T-helper 1 cell (primary cell): ENCODE measurements at regions not wholly inside any gene's neighbourhood (a gene's known extent, or its start where the extent isn't known, plus 50 kb on each side); places are given as distances from the start of the nearest gene placed in this dataset.
A peak's percentile ranks its signal among the peaks of the same experiment; 100 is the strongest.
"Not testable (repeated sequence)": the region's sequence is repeated elsewhere in the genome, so short reads cannot be mapped to it uniquely, and the experiment has no call there.

ENCODE experiments used
- DNase-seq, 5 donors: peaks; one replicate each; pipeline ENCODE4 v3.0.0-alpha.2; 2012 to 2020

DNA sequence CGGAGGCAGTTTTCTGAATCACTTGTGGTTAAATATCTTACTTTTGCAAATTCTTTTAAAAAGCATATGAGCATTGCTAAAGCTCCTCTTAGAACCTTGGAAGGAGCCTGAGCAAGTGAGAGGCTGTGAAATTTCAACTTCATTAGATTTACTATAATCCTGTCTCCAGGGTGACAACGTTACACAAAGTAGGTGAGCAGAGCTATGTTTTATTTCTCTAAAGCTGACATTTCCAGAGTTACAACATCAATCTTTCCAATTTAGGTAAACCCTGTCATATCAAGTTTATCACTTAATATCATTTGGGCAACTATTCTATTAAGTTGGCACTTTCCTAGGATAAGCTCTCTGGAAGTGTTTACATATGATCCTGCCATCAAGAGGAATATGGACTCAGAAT, 544.9 kb upstream of the CBLB start:
- DNase-seq: no peak

DNA sequence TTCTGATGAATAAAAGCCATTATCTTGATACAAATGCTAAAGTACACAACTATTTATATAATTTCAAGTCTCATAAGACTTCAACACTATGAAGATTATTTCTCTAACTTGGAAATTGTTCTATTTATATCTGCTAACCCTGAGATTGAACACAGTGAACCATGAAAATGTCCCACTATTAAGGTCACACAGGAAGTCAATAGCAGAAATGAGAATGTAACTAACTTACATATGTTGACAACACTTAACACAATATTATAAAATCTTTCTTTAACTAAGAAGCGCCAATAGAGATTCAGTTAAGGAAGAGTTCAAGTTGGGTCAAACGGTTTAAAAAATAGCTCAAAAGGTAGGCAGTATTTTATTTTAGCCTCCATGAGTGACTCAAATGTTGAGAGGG, 551.8 kb upstream of the CBLB start:
- DNase-seq: no peak

DNA sequence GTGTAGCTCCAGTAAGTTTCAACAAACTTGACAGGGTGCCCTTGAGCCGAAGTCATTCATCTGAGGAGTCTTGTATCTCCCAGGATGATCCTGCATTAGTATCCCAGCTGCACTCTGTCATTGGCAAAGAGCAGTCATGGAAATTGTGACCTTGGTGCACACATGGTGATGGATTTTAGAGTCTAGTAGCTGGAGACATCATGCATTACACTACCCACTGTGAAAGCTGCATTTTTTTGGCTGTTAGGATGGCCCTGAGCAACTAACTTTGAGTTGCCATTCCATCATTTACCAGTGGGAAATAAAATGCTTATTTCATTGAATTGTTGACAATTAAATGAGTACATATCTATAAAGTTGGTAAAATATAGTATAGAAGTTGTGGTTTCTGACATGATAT, 552.6 kb upstream of the CBLB start:
- no peak for DNase-seq

DNA sequence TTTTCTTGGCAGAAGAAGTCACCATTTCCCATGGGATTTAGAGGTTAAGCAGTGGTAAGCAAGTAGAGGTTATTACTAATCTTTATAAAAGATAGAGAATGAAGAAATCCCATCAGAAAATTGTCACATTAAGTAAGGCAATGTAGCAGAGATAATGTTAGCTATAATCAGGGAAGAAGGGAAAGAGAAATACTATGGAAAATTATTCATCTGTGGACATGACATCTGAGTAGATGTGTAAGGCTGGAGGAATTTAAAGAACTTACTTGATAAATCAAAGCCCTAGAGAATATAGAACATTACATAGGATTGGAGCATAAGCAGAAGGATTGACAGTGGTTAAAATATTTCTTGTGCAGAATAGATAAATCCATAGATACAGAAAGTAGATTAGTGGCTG, 553.1 kb upstream of the CBLB start:
- no peak for DNase-seq

DNA sequence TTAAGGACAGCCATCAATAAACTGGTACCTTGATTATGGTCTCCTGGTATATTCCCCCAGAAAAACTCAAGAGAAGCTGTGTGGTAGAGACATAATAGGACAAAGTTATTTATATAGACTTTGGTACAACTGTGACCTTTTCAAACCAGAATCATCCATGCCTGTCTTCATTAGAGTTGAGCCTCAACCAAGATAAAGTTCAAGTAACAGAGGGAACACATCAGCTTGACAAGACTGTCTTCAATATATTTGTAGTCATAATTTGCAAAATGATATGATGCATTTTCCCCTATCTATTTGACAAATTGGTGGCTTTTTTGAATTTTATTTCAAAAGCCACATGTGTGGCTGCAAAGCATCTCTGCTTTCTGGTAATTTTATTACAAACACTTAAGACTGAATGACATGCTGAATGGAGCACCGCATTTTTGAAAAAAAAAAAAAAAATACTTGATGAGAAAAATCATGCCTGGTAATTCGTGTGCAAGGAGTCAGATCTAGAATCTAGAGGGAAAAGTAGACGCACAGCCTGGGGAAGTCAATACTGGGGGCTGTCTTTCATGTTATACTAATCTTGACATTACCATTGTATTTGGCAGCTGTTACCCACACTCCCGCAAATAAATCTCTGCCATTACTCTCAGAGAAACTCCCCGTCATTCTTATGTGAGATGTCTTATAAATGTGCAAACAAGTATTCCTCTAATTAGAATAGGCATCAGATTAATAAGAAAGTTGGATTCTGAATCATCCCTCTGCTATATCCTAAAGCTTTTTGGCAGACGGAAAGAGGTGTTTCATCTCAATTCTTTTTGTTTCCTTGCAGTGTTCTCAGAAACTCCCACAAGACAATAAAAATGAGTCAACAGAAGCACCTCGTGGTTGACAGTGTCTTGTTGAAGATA, 554.8 kb upstream of the CBLB start:
- DNase-seq: peak in 1 of 5 donors; percentile 59

DNA sequence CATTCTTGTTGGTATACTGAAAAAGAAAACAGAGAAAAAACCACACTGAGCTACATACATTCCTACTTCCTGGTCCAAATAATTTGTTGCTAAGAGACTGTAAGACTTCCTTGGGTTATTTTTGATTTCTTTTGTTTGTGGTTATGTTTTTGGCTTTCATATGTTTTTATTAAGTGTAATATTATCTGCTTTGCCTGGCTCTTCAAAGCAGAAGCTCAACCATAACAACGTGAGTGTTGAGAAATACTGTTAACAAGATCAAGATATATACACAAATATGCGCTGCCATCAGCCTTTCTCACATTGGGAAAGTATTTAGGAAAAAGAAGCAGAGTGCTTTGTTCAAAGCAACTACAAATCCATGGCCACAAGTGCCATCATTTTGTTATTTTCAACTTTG, 556.2 kb upstream of the CBLB start:
- DNase-seq: no peak

DNA sequence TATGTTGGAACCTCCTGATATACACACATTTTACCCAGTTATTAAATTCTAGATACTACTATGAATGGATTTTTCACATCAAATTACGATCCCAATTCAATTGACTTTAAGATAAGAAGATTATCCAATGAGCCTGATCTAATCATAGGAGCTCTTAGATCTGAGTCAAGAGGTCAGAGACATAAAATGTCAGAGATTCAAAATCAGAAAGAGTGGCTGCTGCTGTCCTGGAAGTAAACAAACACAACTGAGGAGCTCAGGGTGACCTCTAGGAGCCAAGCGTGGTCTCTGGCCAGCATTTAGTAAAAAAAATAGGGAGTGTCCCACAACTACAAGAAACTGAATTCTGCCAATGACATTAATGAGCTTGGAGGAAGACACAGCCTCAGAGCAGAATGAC, 557.1 kb upstream of the CBLB start:
- DNase-seq: no peak

DNA sequence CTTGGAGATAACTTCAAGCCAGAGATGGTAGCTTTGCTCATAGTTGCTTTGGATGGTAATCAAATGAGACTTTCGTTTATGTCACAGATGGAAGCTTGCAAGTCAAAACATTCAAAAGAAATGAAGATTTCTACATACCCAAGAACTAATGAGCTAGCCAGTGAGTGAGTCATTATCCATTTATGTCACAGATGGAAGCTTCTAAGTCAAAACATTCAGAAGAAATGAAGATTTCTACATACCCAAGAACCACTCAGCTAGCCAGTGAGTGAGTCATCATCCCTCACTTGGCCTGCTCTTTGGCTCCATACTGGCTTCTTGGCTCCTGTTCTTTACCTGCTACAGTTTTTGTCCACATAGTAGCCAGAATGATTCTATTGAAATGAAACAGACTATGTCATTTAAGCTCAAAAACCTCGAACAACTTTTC, 559.8 kb upstream of the CBLB start:
- peak in 1 of 5 donors; percentile 56 for DNase-seq

DNA sequence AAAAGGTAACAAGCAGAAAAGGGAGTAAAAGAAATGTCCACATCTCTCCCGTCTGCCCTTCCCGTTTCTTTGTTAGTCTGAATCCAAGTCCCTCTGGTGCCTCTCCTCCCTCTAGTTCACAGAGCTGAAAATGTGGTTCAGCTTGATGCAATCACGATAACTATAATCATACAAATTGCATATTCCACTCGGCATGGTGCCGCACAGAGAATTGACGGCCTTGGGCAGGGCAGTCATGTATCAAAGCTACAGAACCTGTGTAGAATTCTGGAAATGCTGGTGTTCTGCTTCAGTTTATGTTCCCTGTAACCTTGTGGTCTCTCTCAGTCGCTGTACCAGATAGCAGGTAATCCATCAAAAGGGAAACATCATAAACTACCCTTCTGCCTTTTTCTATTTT, 562.9 kb upstream of the CBLB start:
- DNase-seq: no peak

DNA sequence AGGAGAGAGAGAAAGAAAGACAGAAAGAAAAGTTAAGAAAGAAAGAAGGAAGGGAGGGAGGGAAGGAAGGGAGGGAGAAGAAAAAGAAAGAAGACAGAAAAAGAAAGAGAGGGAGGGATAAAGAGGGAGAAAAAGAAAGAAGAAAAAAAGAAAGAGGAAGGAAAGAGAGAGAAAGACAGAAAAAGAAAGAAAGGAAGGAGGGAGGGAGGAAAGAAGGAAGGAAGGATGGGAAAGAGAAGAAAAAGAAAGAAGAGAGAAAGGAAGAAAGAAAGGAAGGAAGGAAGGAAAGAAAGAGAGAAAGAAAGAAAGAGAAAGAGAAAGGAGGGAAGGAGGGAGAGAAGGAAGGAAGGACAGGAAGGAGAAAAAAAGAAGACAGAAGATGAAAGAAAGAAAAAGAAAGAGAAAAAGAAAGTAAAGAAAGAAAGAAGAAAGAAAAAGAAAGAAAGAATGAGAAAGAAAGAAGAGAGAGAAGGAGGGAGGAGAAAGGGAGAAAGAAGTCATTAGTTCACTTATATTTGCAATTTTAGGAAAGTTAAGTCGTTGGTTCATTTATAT, 567.2 kb upstream of the CBLB start:
- DNase-seq: no peak

DNA sequence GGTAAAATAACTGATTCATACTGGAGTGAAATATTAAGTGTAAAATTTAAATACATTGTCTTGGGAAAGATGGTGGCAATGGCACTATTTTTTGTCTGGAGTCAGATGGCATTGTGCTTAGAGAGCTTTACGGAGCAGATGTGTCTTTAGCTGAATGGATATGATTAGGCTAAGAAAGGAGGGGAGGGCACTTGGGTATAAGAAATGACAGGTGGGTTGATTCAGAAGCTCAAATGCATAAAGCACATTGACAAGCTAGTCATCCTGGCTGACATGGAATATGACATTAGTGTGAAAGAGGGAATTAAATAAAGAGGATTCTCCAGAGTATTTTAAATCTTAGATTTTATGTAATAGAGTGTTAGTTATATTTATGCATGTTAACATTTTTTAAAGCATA, 570.1 kb upstream of the CBLB start:
- DNase-seq: no peak

DNA sequence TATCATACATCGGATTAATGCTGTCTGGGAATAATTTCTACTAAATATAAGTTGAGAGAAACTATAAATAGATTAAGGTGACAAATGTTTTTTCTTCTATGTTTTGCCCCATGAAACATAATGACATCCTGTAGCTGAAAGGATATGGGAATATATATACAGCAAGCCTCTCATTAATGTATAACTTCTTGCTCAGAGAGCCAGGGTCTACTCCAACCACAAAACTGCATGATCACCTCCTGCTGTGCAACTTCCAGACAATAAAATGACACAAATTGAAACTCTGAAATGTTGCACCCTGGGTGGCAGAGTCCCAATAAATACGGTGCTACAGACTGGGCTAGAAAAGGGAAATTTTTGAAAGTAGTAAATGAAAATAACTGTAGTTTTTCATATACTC, 571.9 kb upstream of the CBLB start:
- no peak for DNase-seq

DNA sequence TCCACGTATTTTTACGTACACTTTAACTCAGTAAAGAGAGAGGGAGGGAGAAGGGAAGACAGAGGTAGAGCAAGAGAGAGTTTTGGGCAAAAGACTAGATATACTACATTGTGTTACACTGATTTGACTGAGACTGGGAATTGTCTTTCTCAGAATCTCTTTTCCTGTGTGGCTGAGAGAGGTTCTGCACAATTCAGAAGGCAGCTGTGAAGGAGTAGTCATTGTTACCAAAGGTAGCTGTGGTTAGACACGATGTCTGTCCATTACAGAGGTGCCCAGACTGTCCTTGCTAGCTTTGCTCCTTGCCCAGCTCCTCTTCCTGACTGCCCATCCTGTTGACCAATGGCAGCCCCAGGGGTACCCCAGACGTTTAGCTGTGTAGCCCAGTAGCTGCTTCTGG, 577.5 kb upstream of the CBLB start:
- DNase-seq: no peak

DNA sequence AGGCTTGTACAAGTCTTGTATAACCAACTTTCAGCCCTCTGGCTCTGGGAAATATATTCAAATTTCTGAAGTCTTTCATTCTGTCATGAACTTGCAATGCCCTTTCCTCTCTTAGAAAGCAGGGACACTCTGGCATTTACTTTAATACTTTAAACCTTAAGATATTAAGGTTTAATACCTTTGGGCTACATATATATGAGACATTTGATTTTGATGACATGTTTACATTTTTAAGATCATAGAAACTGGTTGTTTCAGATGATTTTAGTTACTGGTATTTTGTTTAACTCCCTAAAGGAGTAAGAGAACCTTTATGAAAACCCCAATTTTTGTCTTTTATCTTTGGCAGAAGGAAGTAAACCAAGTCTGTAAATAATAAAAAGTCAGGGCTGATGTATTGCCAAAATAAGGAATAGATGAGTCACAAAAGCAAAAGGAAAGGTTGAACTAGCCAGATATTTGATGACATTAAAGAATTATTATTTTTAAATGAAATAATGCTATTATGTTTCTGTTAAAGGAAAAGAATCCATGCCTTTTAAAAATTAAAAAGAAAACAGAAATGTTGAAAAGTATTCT, 579.0 kb upstream of the CBLB start:
- DNase-seq: no peak

DNA sequence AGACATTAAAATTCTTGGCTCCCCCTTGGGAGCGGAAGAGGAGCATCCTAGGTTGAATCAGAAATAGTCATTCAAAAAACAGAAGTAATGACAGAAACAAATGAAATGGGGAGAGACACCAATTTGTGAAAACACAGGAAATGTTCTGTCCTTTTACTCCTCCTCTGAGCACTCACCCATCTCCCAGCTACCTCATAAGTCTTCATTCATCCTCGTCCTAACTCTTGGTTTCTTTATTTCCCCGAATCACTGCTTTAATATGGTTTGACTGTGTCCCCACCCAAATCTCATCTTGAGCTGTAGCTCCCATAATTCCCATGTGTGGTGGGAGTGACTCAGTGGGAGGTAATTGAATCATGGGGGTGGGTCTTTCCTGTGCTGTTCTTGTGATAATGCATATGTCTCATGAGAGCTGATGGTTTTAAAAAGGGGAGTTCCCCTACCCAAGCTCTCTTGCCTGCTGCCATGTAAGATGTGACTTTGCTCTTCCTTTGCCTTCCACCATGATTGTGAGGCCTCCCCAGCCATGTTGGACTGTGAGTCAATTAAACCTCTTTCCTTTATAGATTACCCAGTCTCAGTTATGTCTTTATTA, 579.7 kb upstream of the CBLB start:
- not testable (repeated sequence) for DNase-seq

DNA sequence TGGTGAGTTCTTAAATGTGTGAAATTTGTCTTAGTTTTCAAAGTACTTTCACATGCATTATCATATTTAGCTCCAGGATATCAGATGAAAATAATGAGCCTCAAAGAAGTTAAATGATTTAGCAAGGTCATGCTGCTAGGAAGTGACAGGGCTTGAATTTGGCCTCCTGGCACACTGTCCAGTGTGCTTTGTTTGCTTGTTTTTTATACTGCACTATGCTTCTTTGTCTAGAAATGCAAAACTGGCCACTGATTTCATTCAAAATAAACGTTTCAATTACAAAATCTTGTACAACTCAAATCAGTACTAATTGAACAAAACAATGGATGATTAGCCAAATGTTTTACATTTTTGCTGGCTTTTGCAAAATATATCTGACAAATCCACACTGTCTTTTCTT, 583.3 kb upstream of the CBLB start:
- no peak for DNase-seq

DNA sequence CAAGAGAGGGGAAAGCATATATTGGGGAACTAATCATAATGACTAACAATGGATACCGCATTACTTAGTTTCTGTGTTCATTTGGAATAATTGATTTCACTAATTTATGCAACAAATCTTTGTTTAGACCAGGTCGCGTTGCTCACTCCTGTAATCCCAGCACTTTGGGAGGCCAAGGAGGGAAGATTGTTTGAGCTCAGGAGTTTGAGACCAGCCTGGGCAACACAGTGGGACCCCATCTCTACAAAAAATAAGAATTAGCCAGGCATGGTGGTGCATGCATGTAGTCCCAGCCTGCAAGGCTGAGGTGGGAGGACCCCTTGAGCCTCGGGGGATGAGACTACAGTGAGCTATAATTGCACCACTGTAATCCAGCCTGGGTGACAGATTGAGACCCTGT, 585.7 kb upstream of the CBLB start:
- DNase-seq: no peak

DNA sequence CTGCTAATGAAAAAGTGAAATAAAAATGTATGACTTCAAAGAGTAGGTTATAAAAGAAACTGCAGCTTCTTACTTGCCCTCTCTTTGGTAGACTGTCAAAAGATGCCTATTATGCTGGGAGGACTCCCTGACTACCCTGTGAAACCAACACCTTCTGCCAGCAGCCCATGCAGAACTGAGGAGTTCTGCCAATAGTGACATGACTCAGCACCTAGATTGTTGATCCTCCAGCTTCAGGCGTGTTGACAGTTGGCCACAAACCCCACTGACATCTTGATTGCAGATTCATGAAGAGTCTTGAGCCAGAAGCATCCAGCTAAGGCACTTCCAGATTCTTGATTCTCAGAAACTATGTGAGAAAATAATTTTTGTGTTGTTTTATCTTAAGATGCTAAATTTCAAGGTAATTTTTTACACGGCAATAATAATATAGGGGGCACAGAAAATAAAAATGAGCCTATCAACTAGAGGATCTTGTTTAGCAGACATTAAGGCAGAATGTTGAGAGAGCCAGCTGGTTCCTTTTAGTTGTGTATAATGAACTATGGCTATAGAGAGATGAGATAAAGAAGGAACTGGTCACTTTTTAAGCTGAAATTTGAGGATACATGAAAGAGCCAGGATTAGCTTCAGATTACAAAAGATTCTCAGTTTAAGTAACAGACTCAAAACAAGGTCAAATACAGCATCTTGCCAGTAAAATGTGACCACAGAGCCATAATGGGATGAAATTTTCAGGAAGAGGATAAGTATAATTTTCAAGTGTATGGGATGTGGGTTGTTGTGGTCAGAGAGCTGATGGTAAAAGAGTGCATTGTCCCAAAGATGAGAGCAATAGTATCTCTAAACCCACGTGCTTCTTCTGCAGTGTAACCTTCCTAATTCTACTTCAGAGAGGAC, 588.7 kb upstream of the CBLB start:
- DNase-seq: peak in 1 of 5 donors; percentile 81

DNA sequence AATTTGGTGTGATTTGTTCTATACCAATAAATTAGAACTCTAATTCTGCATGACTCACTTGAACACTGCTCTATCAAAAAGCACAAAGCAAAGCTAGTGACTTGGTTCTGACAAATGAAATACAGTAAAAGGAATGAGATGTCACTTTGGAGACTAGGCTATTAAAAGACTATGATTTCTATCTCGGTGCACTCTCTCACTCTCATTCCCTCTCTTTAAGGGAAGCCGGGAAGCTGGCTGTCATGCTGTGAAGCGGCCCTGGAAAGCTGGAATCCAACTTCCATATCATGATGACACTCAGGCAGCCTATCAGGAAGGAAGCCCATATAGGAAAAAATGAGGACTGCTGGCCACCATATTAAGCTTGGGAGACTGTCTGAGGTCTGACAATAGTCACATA, 590.1 kb upstream of the CBLB start:
- no peak for DNase-seq

DNA sequence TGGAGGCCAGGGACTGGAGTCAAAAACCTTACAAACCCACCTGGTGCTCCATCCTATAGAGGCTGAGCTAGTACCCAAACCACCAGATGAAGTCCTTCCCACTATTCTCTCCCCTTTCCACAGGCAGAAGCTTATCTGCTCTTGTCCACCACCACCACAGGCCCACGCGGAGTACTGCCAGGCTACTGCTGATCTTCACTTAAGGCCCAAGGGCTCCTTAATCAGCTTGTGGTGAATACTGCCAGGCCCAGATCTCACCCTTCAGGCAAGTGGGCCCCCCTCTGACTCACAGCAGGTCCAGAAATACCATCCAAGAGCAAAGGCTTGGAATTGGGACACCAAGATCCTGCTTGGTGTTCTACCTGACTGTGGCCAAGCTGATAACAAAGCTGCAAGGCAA, 598.1 kb upstream of the CBLB start:
- no peak for DNase-seq

DNA sequence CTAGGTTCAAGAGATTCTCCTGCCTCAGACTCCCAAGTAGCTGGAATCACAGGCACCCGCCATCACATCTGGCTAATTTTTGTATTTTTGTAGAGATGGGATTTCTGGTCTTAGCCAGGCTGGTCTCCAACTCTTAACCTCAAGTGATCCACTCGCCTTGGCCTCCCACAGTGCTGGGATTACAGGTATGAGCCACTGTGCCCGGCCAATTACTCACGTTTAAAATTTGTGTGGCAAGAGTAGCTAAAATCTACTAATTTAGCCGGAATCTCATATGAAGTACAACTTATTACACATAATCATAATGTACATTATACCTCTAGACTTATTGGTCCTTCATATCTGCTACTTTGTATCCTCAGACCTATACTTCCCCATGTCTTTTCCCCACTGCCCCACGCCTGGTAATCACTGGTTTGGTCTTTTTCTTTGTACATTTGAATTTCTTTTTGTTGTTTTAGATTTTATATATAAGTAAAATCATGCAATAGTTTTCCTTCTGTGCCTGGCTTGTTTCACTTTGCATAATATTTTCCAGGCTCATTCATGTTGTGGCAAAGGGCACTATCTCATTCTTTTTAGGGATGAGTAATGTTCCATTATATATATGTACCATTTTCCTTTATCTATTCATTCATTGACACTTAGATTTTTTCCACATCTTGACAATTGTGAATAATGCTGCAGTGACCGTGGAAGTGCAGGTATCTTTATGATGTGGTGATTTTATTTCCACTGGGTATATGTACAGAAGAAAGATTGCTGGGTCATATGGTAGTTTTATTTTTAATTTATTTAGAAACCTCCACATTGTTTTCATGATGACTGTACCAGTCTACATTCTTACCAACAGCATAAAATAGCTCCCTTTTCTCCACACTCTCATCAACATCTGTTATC, 605.0 kb upstream of the CBLB start:
- DNase-seq: peak in 1 of 5 donors; percentile 1

DNA sequence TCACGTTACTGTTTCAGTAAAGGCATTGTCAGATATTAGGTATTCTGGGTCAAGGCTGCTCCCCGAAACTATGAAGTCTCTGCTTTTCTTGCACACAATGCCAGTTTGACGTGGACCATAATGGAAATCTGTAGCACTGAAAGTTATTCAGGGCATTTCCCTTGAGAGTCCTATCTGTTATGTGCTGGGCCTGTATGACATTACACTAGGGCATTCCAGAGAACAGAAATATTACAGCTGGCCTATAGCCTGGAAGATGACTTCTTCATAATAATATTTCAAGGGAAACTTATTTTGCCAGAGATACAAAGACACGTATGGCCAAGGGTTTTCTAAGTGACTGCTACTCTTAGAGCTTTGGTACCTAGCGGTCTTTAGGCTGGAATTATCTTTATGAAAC, 613.6 kb upstream of the CBLB start:
- DNase-seq: no peak
